Hepatocyte (in vitro differentiated cells): ENCODE measurements at regions not wholly inside any gene's neighbourhood (a gene's known extent, or its start where the extent isn't known, plus 50 kb on each side); places are given as distances from the start of the nearest gene placed in this dataset.

Experiments
- EZH2phosphoT487 ChIP-seq: fragments of 200-600 bp; sonication (generic); IDR thresholded peaks from one replicate; pipeline ENCODE4 v1.6.1; 2018; ENCODE audit warnings: antibody characterized with exemption, mild to moderate bottlenecking, low read depth, moderate library complexity; ENCODE audit not compliant: unreplicated experiment, severe bottlenecking
- TF ChIP-seq, protein P1 (sequence below): fragments of 200-600 bp; sonication (generic); IDR thresholded peaks from 2 replicates; pipeline ENCODE4 v1.5.1; 2016; ENCODE audit warnings: antibody characterized with exemption, mild to moderate bottlenecking; ENCODE audit not compliant: poor library complexity

DNA sequence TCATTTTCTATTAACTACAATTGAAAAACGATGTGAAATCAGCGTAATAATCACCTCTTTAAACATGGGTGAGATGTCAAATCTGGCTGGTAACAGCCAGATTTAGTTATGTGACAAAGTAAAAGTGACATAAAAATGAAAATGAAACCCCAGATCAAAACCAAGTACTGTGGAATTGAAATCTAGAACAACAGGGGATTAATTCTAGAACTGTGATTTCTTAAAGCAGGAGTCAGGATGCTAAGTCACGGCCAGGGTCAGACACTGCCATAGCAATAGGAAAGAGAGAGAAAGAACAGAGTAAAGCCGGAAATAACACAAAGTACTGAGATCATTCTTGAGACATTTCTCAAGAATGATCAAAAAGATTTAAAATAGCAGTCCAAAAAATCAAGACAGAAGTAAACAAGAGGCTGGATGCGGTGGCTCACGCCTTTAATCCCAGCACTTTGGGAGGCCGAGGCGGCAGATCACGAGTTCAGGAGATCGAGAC lies 1183.7 kb upstream of the NXPH2 start:
- TF ChIP-seq, protein P1, sequence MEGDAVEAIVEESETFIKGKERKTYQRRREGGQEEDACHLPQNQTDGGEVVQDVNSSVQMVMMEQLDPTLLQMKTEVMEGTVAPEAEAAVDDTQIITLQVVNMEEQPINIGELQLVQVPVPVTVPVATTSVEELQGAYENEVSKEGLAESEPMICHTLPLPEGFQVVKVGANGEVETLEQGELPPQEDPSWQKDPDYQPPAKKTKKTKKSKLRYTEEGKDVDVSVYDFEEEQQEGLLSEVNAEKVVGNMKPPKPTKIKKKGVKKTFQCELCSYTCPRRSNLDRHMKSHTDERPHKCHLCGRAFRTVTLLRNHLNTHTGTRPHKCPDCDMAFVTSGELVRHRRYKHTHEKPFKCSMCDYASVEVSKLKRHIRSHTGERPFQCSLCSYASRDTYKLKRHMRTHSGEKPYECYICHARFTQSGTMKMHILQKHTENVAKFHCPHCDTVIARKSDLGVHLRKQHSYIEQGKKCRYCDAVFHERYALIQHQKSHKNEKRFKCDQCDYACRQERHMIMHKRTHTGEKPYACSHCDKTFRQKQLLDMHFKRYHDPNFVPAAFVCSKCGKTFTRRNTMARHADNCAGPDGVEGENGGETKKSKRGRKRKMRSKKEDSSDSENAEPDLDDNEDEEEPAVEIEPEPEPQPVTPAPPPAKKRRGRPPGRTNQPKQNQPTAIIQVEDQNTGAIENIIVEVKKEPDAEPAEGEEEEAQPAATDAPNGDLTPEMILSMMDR, result no peak
- no peak for TF ChIP-seq EZH2phosphoT487
